IMR-90 (cell line): ENCODE measurements at regions not wholly inside any gene's neighbourhood (a gene's known extent, or its start where the extent isn't known, plus 50 kb on each side); places are given as distances from the start of the nearest gene placed in this dataset.

Source experiments
- ATAC-seq: fragments of 200-7000 bp; cut with Tn5 transposase; 2 replicates; pipeline ENCODE4 v1.9.1; 2020; ENCODE audit warnings: low read depth, mild to moderate bottlenecking, moderate library complexity
- BruUV-seq: library from RNA; stranded (reverse); fragments of 400-500 nt; replicated peaks from 2 replicates; lab custom pipeline; 2021; lab: Mats Ljungman, UMichigan
- CTCF ChIA-PET: fragments of 300-600 bp; formaldehyde crosslinking; extraction: SDS; loops from one replicate; lab custom pipeline; 2021; ENCODE audit warnings: antibody characterized with exemption; lab: Yijun Ruan, JAX
- POLR2A ChIA-PET: fragments of 300-600 bp; sonication (Branson Sonifier 250); formaldehyde crosslinking; loops from one replicate; lab custom pipeline; 2022; ENCODE audit warnings: antibody characterized with exemption; ENCODE audit not compliant: unreplicated experiment; lab: Charles Lee
- DNase-seq: peaks from one replicate; pipeline ENCODE4 v3.0.0; 2013
- H2AFZ ChIP-seq: replicated peaks from 2 replicates; pipeline ENCODE3; 2013; ENCODE audit warnings: low read length, mild to moderate bottlenecking; ENCODE audit not compliant: poor library complexity
- H2AK5ac ChIP-seq: 2 replicates; pipeline ENCODE4 v1.6.1; 2013; ENCODE audit warnings: low read depth, low read length, inconsistent platforms
- H2AK9ac ChIP-seq: replicated peaks from 2 replicates; pipeline ENCODE3; 2013; ENCODE audit warnings: mild to moderate bottlenecking, low read depth, low read length, moderate library complexity; ENCODE audit not compliant: poor library complexity
- H2BK120ac ChIP-seq: 2 replicates; pipeline ENCODE4 v1.6.1; 2013; ENCODE audit warnings: low read depth, low read length, inconsistent platforms
- H2BK15ac ChIP-seq: 3 replicates; pipeline ENCODE4 v1.6.1; 2013; ENCODE audit warnings: low read depth, low read length, inconsistent platforms
- H2BK20ac ChIP-seq: 2 replicates; pipeline ENCODE4 v1.6.1; 2013; ENCODE audit warnings: low read depth, mild to moderate bottlenecking, inconsistent platforms, low read length, moderate library complexity
- H2BK5ac ChIP-seq: 2 replicates; pipeline ENCODE4 v1.6.1; 2013; ENCODE audit warnings: mild to moderate bottlenecking, low read depth, low read length, inconsistent platforms; ENCODE audit not compliant: poor library complexity, severe bottlenecking
- H3K14ac ChIP-seq: replicated peaks from 2 replicates; pipeline ENCODE4 v1.6.1; 2013; ENCODE audit warnings: low read depth, low read length, inconsistent platforms
- H3K18ac ChIP-seq: 2 replicates; pipeline ENCODE4 v1.6.1; 2013; ENCODE audit warnings: low read depth, low read length, control low read depth
- H3K23ac ChIP-seq: 2 replicates; pipeline ENCODE4 v1.6.1; 2013; ENCODE audit warnings: low read depth, low read length, inconsistent platforms
- H3K27ac ChIP-seq: 2 replicates; pipeline ENCODE4 v1.5.1; 2013; ENCODE audit warnings: mild to moderate bottlenecking, control low read depth, low read length; ENCODE audit not compliant: insufficient read depth
- H3K27me3 ChIP-seq: 2 replicates; pipeline ENCODE4 v1.6.1; 2013; ENCODE audit warnings: low read length; ENCODE audit not compliant: control insufficient read depth, insufficient read depth
- H3K36me3 ChIP-seq: 2 replicates; pipeline ENCODE4 v1.6.1; 2013; ENCODE audit warnings: low read length, mixed read lengths; ENCODE audit not compliant: control insufficient read depth, insufficient read depth
- H3K4ac ChIP-seq: 2 replicates; pipeline ENCODE4 v1.6.1; 2013; ENCODE audit warnings: low read depth, low read length, inconsistent platforms
- H3K4me1 ChIP-seq: 2 replicates; pipeline ENCODE4 v1.6.1; 2013; ENCODE audit warnings: low read length, mixed read lengths; ENCODE audit not compliant: control insufficient read depth, insufficient read depth
- H3K4me2 ChIP-seq: 2 replicates; pipeline ENCODE4 v1.6.1; 2013; ENCODE audit warnings: low read depth, mild to moderate bottlenecking, control low read depth, low read length, moderate library complexity
- H3K4me3 ChIP-seq: 2 replicates; pipeline ENCODE4 v1.5.1; 2013; ENCODE audit warnings: low read depth, mild to moderate bottlenecking, control low read depth, low read length, moderate library complexity; ENCODE audit not compliant: insufficient read depth
- H3K56ac ChIP-seq: 2 replicates; pipeline ENCODE4 v1.6.1; 2013; ENCODE audit warnings: low read length, inconsistent platforms; ENCODE audit not compliant: insufficient read depth; ENCODE audit errors: extremely low read depth
- H3K79me1 ChIP-seq, 2 experiments: 2 replicates each; pipeline ENCODE4 v1.6.1; 2013; ENCODE audit warnings: low read length in 2 of 2, inconsistent platforms in 1 of 2, low read depth in 1 of 2
- H3K9ac ChIP-seq: 2 replicates; pipeline ENCODE4 v1.6.1; 2013; ENCODE audit warnings: low read depth, low read length, control low read depth
- H3K9me1 ChIP-seq: 2 replicates; pipeline ENCODE4 v1.6.1; 2013; ENCODE audit warnings: low read length, inconsistent platforms; ENCODE audit not compliant: insufficient read depth
- H3K9me3 ChIP-seq: 2 replicates; pipeline ENCODE4 v1.6.1; 2013; ENCODE audit warnings: low read length; ENCODE audit not compliant: control insufficient read depth, insufficient read depth
- H4K20me1 ChIP-seq: 2 replicates; pipeline ENCODE4 v1.6.1; 2013; ENCODE audit warnings: low read length, inconsistent platforms; ENCODE audit not compliant: insufficient read depth
- H4K5ac ChIP-seq: 2 replicates; pipeline ENCODE4 v1.6.1; 2013; ENCODE audit warnings: mild to moderate bottlenecking, low read depth, low read length, control low read depth
- H4K8ac ChIP-seq, 2 experiments: 2 replicates each; pipeline ENCODE4 v1.6.1; 2013; ENCODE audit warnings: low read depth in 2 of 2, low read length in 2 of 2, control low read depth in 1 of 2, inconsistent platforms in 1 of 2
- H4K91ac ChIP-seq: 2 replicates; pipeline ENCODE4 v1.6.1; 2013; ENCODE audit warnings: low read depth, low read length, inconsistent platforms; ENCODE audit not compliant: insufficient read depth
- BHLHE40 ChIP-seq: fragments of 150-350 bp; IDR thresholded peaks from 2 replicates; pipeline ENCODE4 v1.6.1; 2016; ENCODE audit warnings: mild to moderate bottlenecking, low read depth, low read length
- CEBPB ChIP-seq: IDR thresholded peaks from 2 replicates; pipeline ENCODE4 v1.6.1; 2012; ENCODE audit warnings: low read depth, low read length, improper control_type of control experiment
- CHD1 ChIP-seq: IDR thresholded peaks from 2 replicates; pipeline ENCODE4 v1.6.1; 2012; ENCODE audit warnings: low read depth, low read length, improper control_type of control experiment
- FOS ChIP-seq: fragments of 150-350 bp; IDR thresholded peaks from 2 replicates; pipeline ENCODE4 v1.6.1; 2016; ENCODE audit warnings: low read depth, low read length
- MAFK ChIP-seq: IDR thresholded peaks from 2 replicates; pipeline ENCODE4 v1.6.1; 2012; ENCODE audit warnings: low read depth, low read length, improper control_type of control experiment
- MXI1 ChIP-seq: IDR thresholded peaks from 2 replicates; pipeline ENCODE4 v1.6.1; 2012; ENCODE audit warnings: low read depth, mild to moderate bottlenecking, low read length, moderate library complexity, borderline replicate concordance
- NFE2L2 ChIP-seq: fragments of 150-350 bp; IDR thresholded peaks from 2 replicates; pipeline ENCODE4 v1.6.1; 2016; ENCODE audit warnings: low read depth, mild to moderate bottlenecking, low read length
- RAD21 ChIP-seq: IDR thresholded peaks from 2 replicates; pipeline ENCODE4 v1.6.1; 2012; ENCODE audit warnings: low read length, improper control_type of control experiment
- RCOR1 ChIP-seq: IDR thresholded peaks from 2 replicates; pipeline ENCODE4 v1.6.1; 2012; ENCODE audit warnings: mild to moderate bottlenecking, low read length, improper control_type of control experiment; ENCODE audit not compliant: insufficient replicate concordance
- RFX5 ChIP-seq: IDR thresholded peaks from 2 replicates; pipeline ENCODE4 v1.8.0; 2012; ENCODE audit warnings: low read depth, mild to moderate bottlenecking, low read length, moderate library complexity
- SMC3 ChIP-seq: fragments of 150-350 bp; IDR thresholded peaks from 2 replicates; pipeline ENCODE4 v1.6.1; 2016; ENCODE audit warnings: low read depth, mild to moderate bottlenecking, antibody characterized with exemption, low read length, moderate library complexity
- WGBS, 2 experiments: methylation state at CpG; one replicate each; pipeline versions ENCODE4 v1.1.5 to v1.1.7; 2013; ENCODE audit warnings: missing lambda C conversion rate in 2 of 2; ENCODE audit not compliant: insufficient read length in 1 of 2; ENCODE audit errors: extremely low coverage in 2 of 2; 5-methylcytosine and 5-hydroxymethylcytosine counted together
- dilution Hi-C: fragments of 300-500 bp; cut with HindIII; formaldehyde crosslinking; loops from one replicate; pipeline ENCODE4 v1.14.3; 2018; ENCODE audit warnings: low sequenced_read_pairs; ENCODE audit not compliant: unreplicated experiment
- in situ Hi-C: fragments of 300-500 bp; cut with MboI; formaldehyde crosslinking; loops from 3 replicates; pipeline ENCODE4 v1.14.3; 2019; ENCODE audit warnings: low sequenced_read_pairs, inconsistent platforms, mixed read lengths
- intact Hi-C: fragments of 100-400 bp; cut with micrococcal nuclease; formaldehyde crosslinking; loops from 2 replicates; pipeline ENCODE4 v1.10.0; 2022
- TF ChIP-seq, protein P1 (sequence below): conservative IDR thresholded peaks from 2 replicates; pipeline ENCODE4 v1.5.1; 2012; ENCODE audit warnings: mild to moderate bottlenecking, low read depth, low read length, improper control_type of control experiment
- TF ChIP-seq, protein P2 (sequence below): fragments of 150-350 bp; IDR thresholded peaks from 2 replicates; pipeline ENCODE4 v1.6.1; 2017; ENCODE audit warnings: mild to moderate bottlenecking, antibody characterized with exemption, low read length, low read depth
- TF ChIP-seq, protein P3 (sequence below): fragments of 150-350 bp; IDR thresholded peaks from 2 replicates; pipeline ENCODE4 v1.6.1; 2016; ENCODE audit warnings: low read depth, mild to moderate bottlenecking, low read length, moderate library complexity, borderline replicate concordance

DNA sequence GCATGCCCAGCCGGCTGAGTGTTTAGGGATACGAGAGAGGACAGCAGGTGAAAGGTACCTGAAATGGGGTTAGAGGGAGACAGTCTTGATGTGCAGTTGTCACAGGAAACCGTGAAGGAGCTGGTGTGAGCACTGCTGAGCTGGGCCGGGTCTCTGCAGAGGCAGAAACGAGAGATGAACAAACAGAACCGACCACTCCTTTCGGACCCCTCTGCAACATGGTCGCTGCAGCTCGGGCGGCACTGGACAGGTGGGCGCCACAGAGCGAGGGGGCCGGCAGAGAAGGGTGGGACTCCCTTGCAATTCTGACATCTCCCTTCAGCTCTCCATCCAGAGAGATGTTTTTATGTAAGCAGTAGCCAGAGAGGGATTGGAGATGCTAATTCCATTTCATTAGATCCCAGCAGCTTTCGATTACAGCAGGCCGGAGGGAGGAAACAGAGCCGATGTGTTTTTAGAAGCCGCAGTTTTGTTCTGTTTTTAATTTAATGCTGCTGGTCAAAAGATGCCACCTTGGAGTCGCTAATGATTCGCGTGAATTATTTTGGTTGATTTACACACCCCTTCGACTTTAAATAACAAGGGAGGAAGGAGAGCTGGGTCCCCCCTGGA, 86.3 kb upstream of the RPL38 start:
- Histone ChIP-seq H3K9ac (no peak overlapping the region), H3K56ac (no peak overlapping the region), H3K4ac (no peak overlapping the region), H3K27ac (no peak overlapping the region), H3K18ac (no peak overlapping the region), H3K27me3 (no peaks in the 10 kb centered on the region), H3K4me3 (no peak overlapping the region), H3K4me2 (no peak overlapping the region), H2AK9ac (no peak overlapping the region), H4K91ac (no peak overlapping the region), H4K20me1 (no peaks in the 10 kb centered on the region), H4K5ac (no peak overlapping the region), H2BK20ac (no peak overlapping the region), H4K8ac (no peak overlapping the region), H3K79me1 (no peaks in the 10 kb centered on the region), H2AFZ (no peak overlapping the region), H2AK5ac (no peak overlapping the region), H3K14ac (no peak overlapping the region), H3K9me1 (no peaks in the 10 kb centered on the region), H3K9me3 (peaks cover 42% of the 10 kb centered on the region), H2BK5ac (no peak overlapping the region), H3K4me1 (no peaks in the 10 kb centered on the region), H2BK15ac (no peak overlapping the region), H2BK120ac (no peak overlapping the region), H3K36me3 (no peaks in the 10 kb centered on the region), H3K23ac (no peak overlapping the region)
- in situ Hi-C loops: loop anchor here (25.0 kb wide), 1 partner anchor 155 kb away; no protein-coding TSS in a partner anchor
- ATAC-seq (no peak), DNase-seq (no peak)
- no TSS peak for BruUV-seq
- intact Hi-C loops: no loop called here
- dilution Hi-C loops: no loop called here
- WGBS, 2 experiments: 20% methylated on average over 2 of the region's 21 CpGs; no CpG with 5 or more reads in 1 of the 2 experiments
- ChIA-PET CTCF (no interaction called here), POLR2A (no interaction called here)
- TF ChIP-seq CHD1 (no peak), SMC3 (no peak), NFE2L2 (no peak), MAFK (no peak), RAD21 (no peak), RFX5 (no peak), RCOR1 (no peak), CEBPB (no peak), BHLHE40 (no peak), MXI1 (no peak), FOS (no peak)
- TF ChIP-seq, protein P1, sequence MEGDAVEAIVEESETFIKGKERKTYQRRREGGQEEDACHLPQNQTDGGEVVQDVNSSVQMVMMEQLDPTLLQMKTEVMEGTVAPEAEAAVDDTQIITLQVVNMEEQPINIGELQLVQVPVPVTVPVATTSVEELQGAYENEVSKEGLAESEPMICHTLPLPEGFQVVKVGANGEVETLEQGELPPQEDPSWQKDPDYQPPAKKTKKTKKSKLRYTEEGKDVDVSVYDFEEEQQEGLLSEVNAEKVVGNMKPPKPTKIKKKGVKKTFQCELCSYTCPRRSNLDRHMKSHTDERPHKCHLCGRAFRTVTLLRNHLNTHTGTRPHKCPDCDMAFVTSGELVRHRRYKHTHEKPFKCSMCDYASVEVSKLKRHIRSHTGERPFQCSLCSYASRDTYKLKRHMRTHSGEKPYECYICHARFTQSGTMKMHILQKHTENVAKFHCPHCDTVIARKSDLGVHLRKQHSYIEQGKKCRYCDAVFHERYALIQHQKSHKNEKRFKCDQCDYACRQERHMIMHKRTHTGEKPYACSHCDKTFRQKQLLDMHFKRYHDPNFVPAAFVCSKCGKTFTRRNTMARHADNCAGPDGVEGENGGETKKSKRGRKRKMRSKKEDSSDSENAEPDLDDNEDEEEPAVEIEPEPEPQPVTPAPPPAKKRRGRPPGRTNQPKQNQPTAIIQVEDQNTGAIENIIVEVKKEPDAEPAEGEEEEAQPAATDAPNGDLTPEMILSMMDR: no peak
- TF ChIP-seq, protein P2, sequence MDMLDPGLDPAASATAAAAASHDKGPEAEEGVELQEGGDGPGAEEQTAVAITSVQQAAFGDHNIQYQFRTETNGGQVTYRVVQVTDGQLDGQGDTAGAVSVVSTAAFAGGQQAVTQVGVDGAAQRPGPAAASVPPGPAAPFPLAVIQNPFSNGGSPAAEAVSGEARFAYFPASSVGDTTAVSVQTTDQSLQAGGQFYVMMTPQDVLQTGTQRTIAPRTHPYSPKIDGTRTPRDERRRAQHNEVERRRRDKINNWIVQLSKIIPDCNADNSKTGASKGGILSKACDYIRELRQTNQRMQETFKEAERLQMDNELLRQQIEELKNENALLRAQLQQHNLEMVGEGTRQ: no peak
- TF ChIP-seq, protein P3, sequence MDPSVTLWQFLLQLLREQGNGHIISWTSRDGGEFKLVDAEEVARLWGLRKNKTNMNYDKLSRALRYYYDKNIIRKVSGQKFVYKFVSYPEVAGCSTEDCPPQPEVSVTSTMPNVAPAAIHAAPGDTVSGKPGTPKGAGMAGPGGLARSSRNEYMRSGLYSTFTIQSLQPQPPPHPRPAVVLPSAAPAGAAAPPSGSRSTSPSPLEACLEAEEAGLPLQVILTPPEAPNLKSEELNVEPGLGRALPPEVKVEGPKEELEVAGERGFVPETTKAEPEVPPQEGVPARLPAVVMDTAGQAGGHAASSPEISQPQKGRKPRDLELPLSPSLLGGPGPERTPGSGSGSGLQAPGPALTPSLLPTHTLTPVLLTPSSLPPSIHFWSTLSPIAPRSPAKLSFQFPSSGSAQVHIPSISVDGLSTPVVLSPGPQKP: no peak
